ENCODE measurements at regions not wholly inside any gene's neighbourhood (a gene's known extent, or its start where the extent isn't known, plus 50 kb on each side); places are given as distances from the start of the nearest gene placed in this dataset.

DNA sequence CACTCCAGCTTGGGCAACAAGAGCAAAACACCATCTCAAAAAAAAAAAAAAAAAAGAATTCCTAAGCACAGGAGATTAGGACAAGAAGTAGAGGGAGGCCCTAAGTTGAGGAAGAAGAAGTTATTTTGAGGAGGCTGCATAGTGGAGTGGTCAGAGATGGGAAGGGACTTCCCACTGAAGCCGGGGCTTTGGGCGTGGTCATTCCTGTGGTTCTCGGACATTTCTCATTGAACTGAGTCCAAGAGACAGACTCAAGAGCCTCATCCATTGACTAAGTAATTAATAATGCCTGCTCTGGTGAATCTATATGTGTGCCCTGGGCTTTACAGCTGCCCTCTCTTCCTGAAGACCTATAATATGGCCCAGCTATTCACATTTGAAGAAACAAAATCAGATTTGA lies 53.2 kb upstream of the FTH1 start:
- no peak for TF ChIP-seq TEAD4 (IDR thresholded peaks at IDR 0.05)
- TF ChIP-seq RAD21 (IDR thresholded peaks at IDR 0.05; ENCODE audit: low read depth) = no peak
- no peak for TF ChIP-seq YY1 (IDR thresholded peaks at IDR 0.05; ENCODE audit: low read depth)
- no peak for TF ChIP-seq NFIC (IDR thresholded peaks at IDR 0.05)

DNA sequence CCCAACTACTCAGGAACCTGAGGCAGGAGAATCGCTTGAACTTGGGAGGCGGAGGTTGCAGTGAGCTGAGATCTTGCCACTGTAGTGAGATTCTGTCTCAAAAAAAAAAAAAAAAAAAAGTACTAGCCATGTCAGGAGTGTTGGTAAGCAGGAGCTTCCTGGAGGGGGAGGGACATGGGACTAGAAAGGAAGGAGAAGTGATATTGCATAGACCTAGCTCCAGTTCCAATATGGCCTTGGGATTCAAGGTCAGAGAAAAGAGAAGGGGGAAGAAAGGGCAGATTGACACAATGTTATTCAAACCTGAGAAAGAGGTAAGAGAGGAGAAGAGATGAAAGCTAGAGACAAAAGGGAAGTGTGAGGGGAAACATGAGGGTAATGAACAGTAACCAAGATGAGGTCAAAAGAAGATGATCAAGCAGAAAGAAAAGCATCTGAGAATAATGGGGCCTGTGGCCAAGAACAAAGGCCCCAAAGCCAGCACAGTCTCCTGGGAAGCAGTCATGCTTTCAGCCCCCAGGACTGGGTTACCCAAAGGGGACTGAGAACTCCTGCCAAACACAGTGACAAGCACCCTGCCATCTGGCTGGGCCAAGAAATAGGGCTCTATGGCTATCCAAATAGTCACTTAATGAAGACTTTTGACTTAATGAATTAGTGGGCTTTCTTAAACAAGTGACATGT lies 51.7 kb upstream of the FTH1 start:
- no peak for TF ChIP-seq CREB1 (IDR thresholded peaks at IDR 0.05; ENCODE audit: low read depth)
- TF ChIP-seq YY1 (IDR thresholded peaks at IDR 0.05; ENCODE audit: low read depth) = no peak
- TF ChIP-seq EP300 (IDR thresholded peaks at IDR 0.05; ENCODE audit: borderline replicate concordance) = no peak
- no peak for TF ChIP-seq CEBPB (IDR thresholded peaks at IDR 0.05)
- TF ChIP-seq, protein P1, sequence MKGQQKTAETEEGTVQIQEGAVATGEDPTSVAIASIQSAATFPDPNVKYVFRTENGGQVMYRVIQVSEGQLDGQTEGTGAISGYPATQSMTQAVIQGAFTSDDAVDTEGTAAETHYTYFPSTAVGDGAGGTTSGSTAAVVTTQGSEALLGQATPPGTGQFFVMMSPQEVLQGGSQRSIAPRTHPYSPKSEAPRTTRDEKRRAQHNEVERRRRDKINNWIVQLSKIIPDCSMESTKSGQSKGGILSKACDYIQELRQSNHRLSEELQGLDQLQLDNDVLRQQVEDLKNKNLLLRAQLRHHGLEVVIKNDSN (IDR thresholded peaks at IDR 0.05) = no peak
- no peak for TF ChIP-seq EGR1 (IDR thresholded peaks at IDR 0.05)
- TF ChIP-seq ZBTB7A (IDR thresholded peaks at IDR 0.05; ENCODE audit: low read depth) = no peak
- no peak for TF ChIP-seq MAX (IDR thresholded peaks at IDR 0.05)
- TF ChIP-seq RAD21 (IDR thresholded peaks at IDR 0.05; ENCODE audit: low read depth) = no peak
- no peak for TF ChIP-seq TEAD4 (IDR thresholded peaks at IDR 0.05)
- TF ChIP-seq REST (IDR thresholded peaks at IDR 0.05; ENCODE audit: low read depth) = no peak
- TF ChIP-seq FOXM1 (IDR thresholded peaks at IDR 0.05; ENCODE audit: borderline replicate concordance, low read depth) = no peak
- TF ChIP-seq NFIC (IDR thresholded peaks at IDR 0.05) = no peak
- no peak for TF ChIP-seq TCF12 (IDR thresholded peaks at IDR 0.05; ENCODE audit: low read depth)
- TF ChIP-seq TAF1 (IDR thresholded peaks at IDR 0.05; ENCODE audit: low read depth) = no peak

GRCh38 chr11:62017878-62018655 lies 50.6 kb upstream of the FTH1 start:
- TF ChIP-seq YY1 (IDR thresholded peaks at IDR 0.05; ENCODE audit: low read depth) = no peak
- TF ChIP-seq CREB1 (IDR thresholded peaks at IDR 0.05; ENCODE audit: low read depth) = no peak
- no peak for TF ChIP-seq MAX (IDR thresholded peaks at IDR 0.05)
- TF ChIP-seq CEBPB (IDR thresholded peaks at IDR 0.05) = no peak
- TF ChIP-seq, protein P1 (IDR thresholded peaks at IDR 0.05) = no peak
- TF ChIP-seq FOXM1 (IDR thresholded peaks at IDR 0.05; ENCODE audit: borderline replicate concordance, low read depth) = no peak
- no peak for TF ChIP-seq EP300 (IDR thresholded peaks at IDR 0.05; ENCODE audit: borderline replicate concordance)
- no peak for TF ChIP-seq REST (IDR thresholded peaks at IDR 0.05; ENCODE audit: low read depth)
- TF ChIP-seq ZBTB7A (IDR thresholded peaks at IDR 0.05; ENCODE audit: low read depth) = no peak
